Fibroblast of skin of abdomen (primary cell): ENCODE measurements at regions not wholly inside any gene's neighbourhood (a gene's known extent, or its start where the extent isn't known, plus 50 kb on each side); places are given as distances from the start of the nearest gene placed in this dataset.

Experiments used
- DNase-seq: peaks from one replicate; pipeline ENCODE4 v3.0.0-alpha.2; 2013

DNA sequence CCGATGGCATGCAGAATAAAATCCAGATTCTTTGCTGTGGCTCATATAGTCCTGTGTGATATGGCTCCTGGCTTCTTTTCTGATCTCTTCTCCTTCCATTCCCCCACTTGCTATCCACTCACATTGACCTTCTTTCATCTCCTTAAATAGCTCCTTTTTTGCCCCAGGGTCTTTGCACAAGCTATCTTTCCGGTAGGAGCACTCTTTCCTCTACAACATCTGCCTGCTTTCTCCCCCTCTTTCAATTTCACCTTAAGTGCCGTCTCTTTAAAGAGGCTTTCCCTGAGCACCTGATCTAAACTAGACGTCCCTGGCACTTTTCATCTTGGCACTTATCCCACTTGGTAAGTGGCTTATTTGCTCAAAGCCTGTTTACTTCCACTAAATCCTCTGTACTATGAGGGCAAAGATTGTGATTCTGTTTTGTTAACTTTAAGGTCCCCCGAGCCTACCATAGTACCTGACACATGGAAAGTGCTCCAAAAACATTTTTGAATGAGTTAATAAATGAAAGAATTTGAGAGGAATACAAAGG, 323.3 kb upstream of the TLE3 start:
- no peak for DNase-seq

- DNase-seq: no peak
Measured at GRCh38 chr15:70420086-70420947, 322.6 kb upstream of the TLE3 start.

DNA sequence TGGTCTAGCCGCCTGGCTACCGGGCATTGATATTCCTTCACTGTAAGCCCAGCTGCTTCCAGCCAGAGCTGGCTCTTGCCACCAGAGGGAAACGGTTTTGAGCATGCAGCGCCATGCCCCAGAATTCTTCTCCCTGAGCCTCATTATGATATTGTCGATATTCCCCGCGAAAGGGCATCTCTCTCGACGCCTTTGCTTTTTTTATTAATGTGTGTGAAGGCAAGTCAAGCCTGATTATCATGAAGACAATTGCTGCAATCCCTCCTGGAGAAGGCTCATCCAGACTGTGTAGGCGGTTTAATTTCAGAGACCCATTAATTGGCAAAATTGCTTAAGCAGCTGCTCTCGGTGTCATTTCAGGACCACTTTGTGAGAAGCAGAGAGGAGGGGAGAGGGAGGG, 321.2 kb upstream of the TLE3 start:
- no peak for DNase-seq

DNA sequence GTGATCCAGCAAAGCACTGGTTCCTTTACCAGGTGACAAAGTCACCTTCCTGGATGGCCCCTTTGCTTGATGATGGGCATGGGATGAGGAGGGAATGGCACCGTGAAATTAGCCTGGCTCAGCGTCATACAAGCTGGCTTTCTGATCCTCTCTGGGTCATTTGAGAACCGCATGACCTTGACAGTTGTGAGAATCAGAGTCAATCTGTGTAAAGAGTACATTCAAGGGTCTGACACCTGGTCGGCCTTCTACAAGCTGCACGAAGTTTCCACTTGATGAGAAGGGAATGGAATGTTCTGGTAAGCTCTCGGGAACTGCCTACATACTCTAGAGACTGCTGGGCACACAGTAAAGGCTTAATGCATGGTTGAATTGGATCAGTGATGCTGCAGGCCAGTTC, 319.8 kb upstream of the TLE3 start:
- DNase-seq: no peak

DNA sequence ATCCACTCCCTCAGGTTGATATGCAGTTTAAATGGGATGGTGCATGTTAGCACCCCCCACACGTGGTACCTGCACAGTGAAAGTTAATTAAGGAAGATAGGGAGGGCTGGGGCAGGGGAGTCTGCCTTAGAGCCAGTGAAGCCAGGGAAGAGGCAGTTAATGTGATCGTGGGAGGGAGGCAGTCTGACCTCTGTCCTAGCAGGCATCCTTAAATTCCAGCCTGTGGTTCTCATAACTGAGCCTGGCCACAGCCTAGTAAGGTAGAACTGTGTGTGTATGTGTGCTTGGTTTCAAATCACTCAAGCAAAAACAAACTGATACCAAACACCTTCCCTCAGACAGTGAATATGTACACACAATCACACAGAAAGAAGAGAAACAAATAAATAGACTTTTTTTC, 319.1 kb upstream of the TLE3 start:
- DNase-seq: no peak

GRCh38 chr15:70415398-70415797, 317.7 kb upstream of the TLE3 start:
- no peak for DNase-seq

GRCh38 chr15:70414626-70415025, 316.9 kb upstream of the TLE3 start:
- DNase-seq: no peak

DNA sequence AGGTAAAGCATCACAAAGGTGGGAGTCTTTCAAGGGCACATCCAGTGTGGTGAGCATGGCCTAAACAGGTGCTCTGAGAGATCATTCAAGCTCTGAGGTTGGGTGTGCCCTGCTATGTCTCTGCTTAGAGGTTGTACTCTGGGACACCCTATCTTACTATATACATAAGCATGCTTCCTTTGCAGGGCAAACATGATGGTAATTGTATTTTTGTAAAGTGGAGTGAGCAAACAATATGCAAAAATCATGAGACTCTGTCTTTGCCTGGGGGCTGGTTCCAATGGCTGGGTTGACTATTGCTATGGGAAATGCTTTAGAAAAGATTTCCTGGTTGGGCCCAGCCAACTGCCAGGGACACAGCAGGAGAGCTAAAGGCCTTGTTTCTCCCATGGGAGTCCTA, 315.1 kb upstream of the TLE3 start:
- DNase-seq: no peak

DNA sequence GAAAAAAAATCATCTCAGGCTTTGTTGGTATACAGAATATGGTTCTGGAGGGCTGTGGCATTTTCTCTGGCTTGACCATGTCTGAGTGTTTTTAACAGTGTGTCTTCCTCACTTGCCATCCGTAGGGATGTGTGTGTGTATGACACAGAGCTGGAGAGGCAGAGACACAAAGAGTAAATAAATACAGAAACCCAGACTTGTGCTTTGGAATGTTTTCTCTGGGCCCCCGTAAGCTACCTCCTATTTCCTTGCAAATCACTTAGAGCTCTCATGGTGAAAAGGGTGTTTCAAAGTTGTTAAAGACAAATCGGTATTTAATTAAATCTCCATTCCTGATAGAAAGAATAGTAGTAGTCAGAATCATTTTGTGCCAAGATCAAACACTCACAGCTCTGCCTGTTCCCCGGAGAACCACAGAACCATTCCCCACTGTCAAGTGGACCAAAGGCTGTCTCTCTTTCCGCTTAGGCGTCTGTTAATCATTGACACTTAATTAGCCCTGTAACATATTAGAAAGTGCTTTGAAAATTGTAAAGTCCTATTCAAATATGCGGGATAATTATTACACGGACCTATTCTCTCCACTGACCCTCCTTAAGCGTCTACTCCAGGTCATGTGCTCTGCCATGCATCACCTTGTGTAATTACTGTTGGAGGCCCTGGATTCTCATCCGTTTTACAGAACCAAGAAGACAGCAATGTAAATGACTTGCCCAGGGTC, 313.6 kb upstream of the TLE3 start:
- no peak for DNase-seq

- DNase-seq: no peak
Measured at GRCh38 chr15:70410371-70410985, 312.8 kb upstream of the TLE3 start.

DNA sequence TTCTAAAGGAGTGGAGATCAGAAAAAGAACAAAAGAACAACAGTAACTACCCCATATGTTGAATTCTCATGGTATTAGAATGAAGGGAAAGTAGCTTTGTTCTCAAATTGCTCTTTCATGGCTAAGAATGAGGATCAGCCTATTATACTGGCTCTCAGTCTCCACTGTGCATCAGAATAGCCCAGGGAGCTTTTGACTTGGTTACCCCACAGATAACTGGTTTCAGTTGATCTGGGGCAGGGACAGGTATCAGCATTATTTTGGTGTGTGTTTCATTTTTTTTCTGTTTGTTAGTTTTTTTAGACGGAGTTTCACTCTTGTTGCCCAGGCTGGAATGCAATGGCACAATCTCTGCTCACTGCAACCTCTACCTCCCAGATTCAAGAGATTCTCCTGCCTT, 311.7 kb upstream of the TLE3 start:
- DNase-seq: no peak

DNA sequence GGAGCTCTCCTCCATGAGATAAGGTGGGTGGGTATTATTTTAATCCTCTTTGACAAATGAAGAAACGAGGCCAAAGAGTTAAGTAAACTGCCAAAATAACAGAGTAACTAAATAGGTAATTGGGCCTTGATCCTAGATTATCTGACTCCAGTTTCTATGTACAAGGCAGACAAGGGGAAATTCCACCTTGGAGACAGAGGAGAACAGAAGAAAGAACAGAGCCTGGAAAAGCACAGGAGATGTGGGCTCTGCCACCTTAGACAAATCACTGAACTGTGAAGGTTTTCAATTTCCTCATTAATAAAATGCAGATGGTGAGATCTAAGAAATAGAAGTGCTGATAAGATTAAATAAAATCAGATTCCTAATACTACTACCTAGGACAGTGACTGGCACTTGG, 310.2 kb upstream of the TLE3 start:
- DNase-seq: no peak

DNA sequence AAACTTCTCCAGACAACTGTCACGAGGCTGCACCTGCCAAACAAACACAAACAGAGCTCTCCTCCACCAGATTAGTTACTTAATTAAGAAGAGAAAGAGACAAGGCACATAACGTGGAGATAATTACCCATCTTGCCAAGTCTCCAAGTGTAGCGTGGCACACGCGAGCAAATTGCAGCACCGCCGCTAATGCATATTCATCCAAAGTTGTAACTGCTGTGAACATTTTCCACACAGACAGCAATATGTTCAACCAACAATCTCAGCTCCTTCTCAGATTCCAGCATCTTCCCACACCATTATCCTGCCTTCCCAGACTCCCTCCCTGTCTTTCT, 309.6 kb upstream of the TLE3 start:
- DNase-seq: no peak

- DNase-seq: no peak
Measured at GRCh38 chr15:70406617-70407335, 309.1 kb upstream of the TLE3 start.

DNA sequence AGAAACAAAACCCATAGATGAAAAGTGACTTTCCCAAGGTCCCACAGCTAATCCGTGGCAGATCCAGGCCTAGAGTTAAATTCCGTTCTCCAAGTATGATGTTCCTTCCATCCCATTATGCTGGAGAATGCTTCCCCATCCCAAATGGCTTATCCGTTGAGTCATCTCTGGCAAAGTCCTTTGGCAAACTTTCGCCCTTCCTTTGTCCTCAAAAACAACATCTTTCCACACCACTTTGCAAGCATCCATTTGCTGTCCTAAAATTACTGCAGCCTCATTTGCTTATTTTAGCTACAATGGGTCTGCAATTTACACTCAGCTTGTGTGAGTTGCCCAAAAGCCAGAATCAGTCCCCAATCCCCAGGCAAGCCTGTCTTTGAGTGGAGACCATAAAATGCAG, 304.0 kb upstream of the TLE3 start:
- no peak for DNase-seq

- DNase-seq: no peak
Measured at GRCh38 chr15:70400766-70401541, 303.2 kb upstream of the TLE3 start.

- DNase-seq: no peak
Measured at GRCh38 chr15:70399204-70399603, 301.5 kb upstream of the TLE3 start.

- DNase-seq: no peak
Measured at GRCh38 chr15:70398694-70399093, 301.0 kb upstream of the TLE3 start.

- DNase-seq: no peak
Measured at GRCh38 chr15:70396807-70397206, 299.1 kb upstream of the TLE3 start.

- DNase-seq: no peak
Measured at GRCh38 chr15:70395164-70395563, 297.4 kb upstream of the TLE3 start.

GRCh38 chr15:70390723-70391122, 293.0 kb upstream of the TLE3 start:
- no peak for DNase-seq

- DNase-seq: no peak
Measured at GRCh38 chr15:70387993-70388392, 290.3 kb upstream of the TLE3 start.
